Spleen (tissue), 7 donors: ENCODE measurements at regions not wholly inside any gene's neighbourhood (a gene's known extent, or its start where the extent isn't known, plus 50 kb on each side); places are given as distances from the start of the nearest gene placed in this dataset.

Source experiments
- CTCF ChIP-seq, 11 experiments: fragments of 200-600 bp in 7 of 11; fragments of 450-650 bp in 4 of 11; sonication (generic) in 4 of 11; IDR thresholded peaks in 8 of 11; conservative IDR thresholded peaks in 3 of 11; 1 replicate in 7 of 11; 2 replicates in 4 of 11; pipeline versions ENCODE4 v1.4.0 to v1.8.0; 2016 to 2021; ENCODE audit warnings: antibody characterized with exemption in 11 of 11, inconsistent platforms in 4 of 11, mild to moderate bottlenecking in 1 of 11
- POLR2A ChIP-seq, 3 donors: fragments of 450-650 bp; IDR thresholded peaks; one replicate each; pipeline ENCODE4 v1.5.1; 2017; ENCODE audit warnings: antibody characterized with exemption in 3 of 3, mild to moderate bottlenecking in 1 of 3
- POLR2AphosphoS5 ChIP-seq, 3 donors: sonication (generic); formaldehyde crosslinking; IDR thresholded peaks; one replicate each; pipeline ENCODE4 v1.5.1; 2017; ENCODE audit warnings: antibody characterized with exemption in 3 of 3
- donor health status: DM: no; HTN: no; CAD: no; lungs with moderate emphysema.
- donor health status: DM: no; HTN: no; CAD: no.
- donor health status: DM: no; HTN: no; CAD: no.

- TF ChIP-seq CTCF (IDR thresholded peaks at IDR 0.05 in 8 of 11, conservative IDR thresholded peaks at IDR 0.05 in 3 of 11) (no peak), POLR2A (IDR thresholded peaks at IDR 0.05) (no peak), POLR2AphosphoS5 (IDR thresholded peaks at IDR 0.05) (no peak)
Measured at GRCh38 chr12:40616383-40616915, 75.8 kb upstream of the CNTN1 start.
